Lower leg skin (tissue), 4 donors: ENCODE measurements at regions not wholly inside any gene's neighbourhood (a gene's known extent, or its start where the extent isn't known, plus 50 kb on each side); places are given as distances from the start of the nearest gene placed in this dataset.

Source experiments
- DNase-seq, 2 donors: peaks; one replicate each; pipeline ENCODE4 v3.0.0-alpha.2; 2019; ENCODE audit warnings: low spot score in 2 of 2
- H3K4me3 ChIP-seq: fragments of 200-600 bp; sonication (generic); 2 replicates; pipeline ENCODE4 v1.5.1; 2017; ENCODE audit warnings: mild to moderate bottlenecking, low read depth; ENCODE audit not compliant: poor library complexity, severe bottlenecking
- POLR2A ChIP-seq, 2 donors: fragments of 450-650 bp; IDR thresholded peaks; one replicate each; pipeline ENCODE4 v1.6.1; 2016 to 2017; ENCODE audit warnings: antibody characterized with exemption in 2 of 2, mild to moderate bottlenecking in 1 of 2, moderate library complexity in 1 of 2
- WGBS, 2 donors: methylation state at CpG; one replicate each; pipeline ENCODE4 v1.1.5; 2018; 5-methylcytosine and 5-hydroxymethylcytosine counted together
- intact Hi-C: fragments of 100-400 bp; cut with DNase I; formaldehyde crosslinking; loops from one replicate; pipeline ENCODE4 v1.15.0; 2023; ENCODE audit warnings: low total_unique reads
- TF ChIP-seq, protein P1 (sequence below), 3 donors: fragments of 450-650 bp; IDR thresholded peaks; one replicate each; pipeline ENCODE4 v1.5.1; 2016; ENCODE audit warnings: antibody characterized with exemption in 3 of 3, mild to moderate bottlenecking in 3 of 3, moderate library complexity in 2 of 3

DNA sequence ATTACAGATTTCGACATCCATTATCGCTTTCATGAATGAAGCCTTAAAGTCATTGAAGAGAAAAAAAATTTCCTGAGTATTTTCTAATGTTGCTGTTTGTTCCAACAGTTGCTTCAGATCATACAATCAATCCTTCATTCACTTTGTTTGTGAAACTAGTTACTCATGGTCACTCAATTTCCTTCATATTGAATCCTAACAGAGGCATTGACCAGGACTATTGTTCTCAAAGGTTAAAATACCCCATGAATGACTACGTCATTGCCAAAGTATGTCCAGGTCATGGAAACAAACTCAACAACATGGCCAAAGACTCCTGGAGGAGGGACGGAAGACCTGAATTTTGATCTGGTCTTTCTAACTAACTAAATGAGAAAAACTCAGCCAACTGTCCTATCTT, 54.0 kb upstream of the ABCB5 start:
- intact Hi-C loops = no loop called here
- WGBS, 2 donors = 77 to 88% methylated on average over 4 of the region's 4 CpGs
- TF ChIP-seq, protein P1, sequence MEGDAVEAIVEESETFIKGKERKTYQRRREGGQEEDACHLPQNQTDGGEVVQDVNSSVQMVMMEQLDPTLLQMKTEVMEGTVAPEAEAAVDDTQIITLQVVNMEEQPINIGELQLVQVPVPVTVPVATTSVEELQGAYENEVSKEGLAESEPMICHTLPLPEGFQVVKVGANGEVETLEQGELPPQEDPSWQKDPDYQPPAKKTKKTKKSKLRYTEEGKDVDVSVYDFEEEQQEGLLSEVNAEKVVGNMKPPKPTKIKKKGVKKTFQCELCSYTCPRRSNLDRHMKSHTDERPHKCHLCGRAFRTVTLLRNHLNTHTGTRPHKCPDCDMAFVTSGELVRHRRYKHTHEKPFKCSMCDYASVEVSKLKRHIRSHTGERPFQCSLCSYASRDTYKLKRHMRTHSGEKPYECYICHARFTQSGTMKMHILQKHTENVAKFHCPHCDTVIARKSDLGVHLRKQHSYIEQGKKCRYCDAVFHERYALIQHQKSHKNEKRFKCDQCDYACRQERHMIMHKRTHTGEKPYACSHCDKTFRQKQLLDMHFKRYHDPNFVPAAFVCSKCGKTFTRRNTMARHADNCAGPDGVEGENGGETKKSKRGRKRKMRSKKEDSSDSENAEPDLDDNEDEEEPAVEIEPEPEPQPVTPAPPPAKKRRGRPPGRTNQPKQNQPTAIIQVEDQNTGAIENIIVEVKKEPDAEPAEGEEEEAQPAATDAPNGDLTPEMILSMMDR (IDR thresholded peaks at IDR 0.05) = no peak
- no peak for TF ChIP-seq POLR2A (IDR thresholded peaks at IDR 0.05)
- DNase-seq = no peak
- H3K4me3 ChIP-seq = no peak overlapping the region

DNA sequence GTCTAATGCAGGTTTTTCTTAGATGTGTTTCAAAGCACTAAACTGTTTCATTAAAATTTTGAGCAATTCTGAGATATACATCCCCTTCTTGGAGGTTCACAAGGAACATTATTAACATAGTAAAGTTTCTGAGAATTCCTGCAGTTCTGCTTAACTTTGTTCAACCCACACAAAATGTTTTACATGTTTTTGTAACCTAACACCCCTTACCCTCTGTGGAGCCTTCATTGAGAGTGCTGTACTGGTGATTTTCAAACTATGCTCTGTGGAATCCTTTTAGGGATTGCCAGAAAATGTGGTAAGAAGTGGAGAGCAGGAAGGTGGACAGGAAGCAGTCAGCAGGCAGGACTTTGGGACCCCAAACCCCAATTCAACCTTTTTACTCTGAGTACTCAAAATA, 53.6 kb upstream of the ABCB5 start:
- no peak for DNase-seq
- H3K4me3 ChIP-seq = no peak overlapping the region
- intact Hi-C loops = no loop called here
- TF ChIP-seq POLR2A (IDR thresholded peaks at IDR 0.05) = no peak
- TF ChIP-seq, protein P1 (IDR thresholded peaks at IDR 0.05) = no peak

DNA sequence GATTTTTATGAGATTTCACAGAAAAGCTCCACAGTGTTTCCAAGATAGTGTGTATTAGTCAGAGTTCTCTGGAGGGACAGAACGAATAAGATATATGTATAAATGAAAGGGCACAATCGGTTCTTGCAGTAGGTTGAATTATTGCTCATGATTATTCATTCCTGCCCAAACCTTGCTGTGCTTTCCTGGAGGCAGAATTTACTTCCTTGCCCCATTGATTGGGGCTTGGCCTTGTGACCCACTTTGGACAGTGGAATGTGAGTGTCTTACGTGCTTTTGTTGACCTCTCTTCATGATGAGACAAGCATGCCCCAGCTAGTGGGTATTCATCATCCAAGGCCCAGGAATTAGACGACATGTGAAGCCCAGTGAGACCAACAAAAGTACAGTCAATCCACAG, 53.0 kb upstream of the ABCB5 start:
- intact Hi-C loops = no loop called here
- no peak overlapping the region for H3K4me3 ChIP-seq
- DNase-seq = no peak
- TF ChIP-seq, protein P1 (IDR thresholded peaks at IDR 0.05) = no peak
- TF ChIP-seq POLR2A (IDR thresholded peaks at IDR 0.05) = no peak
- whole genome bisulfite sequencing, 2 donors = 55 to 67% methylated on average over 4 of the region's 4 CpGs
